Stomach (tissue), 8 donors: ENCODE measurements at regions not wholly inside any gene's neighbourhood (a gene's known extent, or its start where the extent isn't known, plus 50 kb on each side); places are given as distances from the start of the nearest gene placed in this dataset.

Source experiments
- DNase-seq, 2 donors: peaks; one replicate each; pipeline versions ENCODE4 v3.0.0 to v3.0.0-alpha.2; 2013 to 2019
- H3K27ac ChIP-seq, 5 donors: fragments of 200-600 bp in 4 of 5; sonication (generic) in 4 of 5; one replicate each; pipeline ENCODE4 v1.5.1; 2013 to 2019; ENCODE audit warnings: mild to moderate bottlenecking in 1 of 5, moderate library complexity in 1 of 5
- H3K27me3 ChIP-seq, 3 donors: fragments of 200-600 bp; sonication (generic); one replicate each; pipeline ENCODE4 v1.5.1; 2017 to 2019; ENCODE audit warnings: mixed run types in 1 of 3
- H3K36me3 ChIP-seq, 4 donors: fragments of 200-600 bp; sonication (generic); 1 replicate in 3 of 4; 2 replicates in 1 of 4; pipeline ENCODE4 v1.5.1; 2016 to 2019
- H3K4me1 ChIP-seq, 4 donors: fragments of 200-600 bp; sonication (generic); one replicate each; pipeline ENCODE4 v1.5.1; 2016 to 2019
- H3K4me3 ChIP-seq, 4 donors: fragments of 200-600 bp; sonication (generic) in 3 of 4; one replicate each; pipeline ENCODE4 v1.5.1; 2016 to 2019; ENCODE audit warnings: mild to moderate bottlenecking in 1 of 4
- H3K9me3 ChIP-seq, 4 donors: fragments of 200-600 bp; sonication (generic); one replicate each; pipeline ENCODE4 v1.5.1; 2016 to 2019
- CTCF ChIP-seq, 7 experiments: fragments of 450-650 bp in 4 of 7; fragments of 200-600 bp in 3 of 7; sonication (generic) in 3 of 7; IDR thresholded peaks; one replicate each; pipeline ENCODE4 v1.5.1; 2016 to 2019; ENCODE audit warnings: antibody characterized with exemption in 7 of 7, control low read depth in 2 of 7, mild to moderate bottlenecking in 1 of 7
- EP300 ChIP-seq: sonication (generic); formaldehyde crosslinking; IDR thresholded peaks from one replicate; pipeline ENCODE4 v1.6.1; 2017; ENCODE audit warnings: antibody characterized with exemption
- POLR2A ChIP-seq, 4 donors: fragments of 450-650 bp; IDR thresholded peaks; one replicate each; pipeline ENCODE4 v1.6.1; 2016; ENCODE audit warnings: antibody characterized with exemption in 4 of 4, control low read depth in 2 of 4, mild to moderate bottlenecking in 1 of 4, moderate library complexity in 1 of 4
- POLR2AphosphoS5 ChIP-seq, 3 donors: sonication (generic); formaldehyde crosslinking; IDR thresholded peaks; one replicate each; pipeline ENCODE4 v1.6.1; 2016; ENCODE audit warnings: antibody characterized with exemption in 3 of 3
- WGBS, 5 donors: extraction: QIAGEN DNeasy Blood & Tissue Kit in 3 of 5; methylation state at CpG; one replicate each; pipeline versions ENCODE4 v1.1.5 to v1.1.7; 2013 to 2018; 5-methylcytosine and 5-hydroxymethylcytosine counted together
- intact Hi-C: fragments of 100-400 bp; cut with DNase I; formaldehyde crosslinking; loops from one replicate; pipeline ENCODE4 v1.15.1; 2023; ENCODE audit warnings: low total_unique reads
- donor health status: healthy with polysubstance abuse.
- donor health status: Bipolar disorder and iron deficiency.
- donor health status: healthy.

DNA sequence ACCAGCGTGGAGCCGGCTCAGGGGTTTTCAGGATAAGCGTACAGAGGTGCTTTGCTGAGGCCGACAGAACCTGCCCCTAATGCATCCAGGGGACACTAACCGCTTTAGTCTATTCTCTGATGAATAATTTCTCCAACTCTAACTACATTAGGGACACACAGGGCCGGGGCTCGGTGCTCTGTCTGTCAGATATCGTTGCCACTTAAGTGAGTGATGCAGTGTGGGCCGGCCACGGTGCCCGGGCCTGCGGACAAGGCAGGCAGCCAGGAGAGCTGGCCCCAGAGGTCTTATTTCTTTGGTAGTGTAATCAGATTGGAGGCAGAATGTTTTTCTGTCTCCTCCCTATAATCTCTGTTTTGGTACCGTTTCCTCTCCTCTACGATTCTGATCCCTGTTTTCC, 62.7 kb downstream of the ADRA2A start:
- Histone ChIP-seq H3K36me3 (no peaks in the 10 kb centered on the region), H3K4me3 (no peak overlapping the region), H3K9me3 (no peaks in the 10 kb centered on the region), H3K27ac (no peak overlapping the region), H3K27me3 (peaks cover 0 to 14% (median 0%) of the 10 kb centered on the region in 3 donors), H3K4me1 (peaks cover 0 to 16% (median 0%) of the 10 kb centered on the region in 4 donors)
- WGBS, 5 donors, result 71 to 89% (median 75%) methylated on average over 14 of the region's 14 CpGs
- intact Hi-C loops, result no loop called here
- no peak for DNase-seq
- TF ChIP-seq POLR2AphosphoS5 (IDR thresholded peaks at IDR 0.05) (no peak), CTCF (IDR thresholded peaks at IDR 0.05) (no peak), POLR2A (IDR thresholded peaks at IDR 0.05) (no peak), EP300 (no peak)

GRCh38 chr10:111142092-111142768, 65.4 kb downstream of the ADRA2A start:
- no peak overlapping the region for H3K4me3 ChIP-seq
- TF ChIP-seq POLR2A (IDR thresholded peaks at IDR 0.05) (no peak), EP300 (no peak), POLR2AphosphoS5 (IDR thresholded peaks at IDR 0.05) (no peak), CTCF (IDR thresholded peaks at IDR 0.05) (no peak)
- no peaks in the 10 kb centered on the region for H3K36me3 ChIP-seq
- 76 to 86% (median 82%) methylated on average over 9 of the region's 9 CpGs for WGBS, 5 donors
- no peak overlapping the region for H3K27ac ChIP-seq
- H3K4me1 ChIP-seq, result peaks cover 0 to 7% (median 0%) of the 10 kb centered on the region in 4 donors
- no peak for DNase-seq
- no peaks in the 10 kb centered on the region for H3K9me3 ChIP-seq
- peaks cover 0 to 14% (median 0%) of the 10 kb centered on the region in 3 donors for H3K27me3 ChIP-seq
- intact Hi-C loops, result no loop called here

DNA sequence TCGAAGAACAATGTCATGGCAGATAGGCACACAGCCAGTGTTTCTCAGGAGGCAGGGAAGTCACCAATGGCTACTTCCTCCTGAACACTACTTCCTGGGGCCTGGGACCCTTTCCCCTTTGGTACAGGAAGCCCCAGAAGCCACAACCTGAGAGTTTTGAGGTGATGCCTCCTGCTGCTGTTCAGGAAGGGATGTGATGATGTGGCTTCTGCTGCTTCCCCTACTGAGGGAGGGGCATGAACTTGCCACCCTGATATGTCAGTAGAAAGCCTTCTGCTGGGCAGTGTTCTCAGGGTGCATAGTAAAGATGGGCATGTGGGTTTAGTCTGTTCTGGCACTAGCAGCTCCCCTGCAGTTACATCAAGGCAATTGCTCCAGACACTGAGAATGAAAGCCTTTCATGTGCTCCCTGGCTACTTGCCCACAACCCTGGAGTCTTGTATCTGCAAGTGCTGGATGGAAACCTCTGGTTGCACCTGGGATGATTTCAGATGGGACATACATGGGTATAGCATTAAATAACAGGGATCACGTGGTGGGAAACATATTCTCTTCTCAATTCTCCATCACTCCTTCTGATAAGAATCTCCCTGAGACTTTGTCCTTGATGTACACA, 69.3 kb downstream of the ADRA2A start:
- peaks cover 0 to 3% (median 0%) of the 10 kb centered on the region in 3 donors for H3K27me3 ChIP-seq
- no peak overlapping the region for H3K4me3 ChIP-seq
- no peaks in the 10 kb centered on the region for H3K4me1 ChIP-seq
- TF ChIP-seq CTCF (IDR thresholded peaks at IDR 0.05), result no peak
- TF ChIP-seq EP300, result no peak
- TF ChIP-seq POLR2A (IDR thresholded peaks at IDR 0.05), result no peak
- no peak for TF ChIP-seq POLR2AphosphoS5 (IDR thresholded peaks at IDR 0.05)
- H3K36me3 ChIP-seq, result no peaks in the 10 kb centered on the region
- no peak overlapping the region for H3K27ac ChIP-seq
- intact Hi-C loops, result no loop called here
- no peaks in the 10 kb centered on the region for H3K9me3 ChIP-seq
- WGBS, 5 donors, result 38 to 56% (median 47%) methylated on average over 2 of the region's 2 CpGs
- DNase-seq, result peak in 1 of 2 donors; percentile 27

GRCh38 chr10:111148025-111148424, 71.2 kb downstream of the ADRA2A start:
- Histone ChIP-seq H3K4me1 (no peaks in the 10 kb centered on the region), H3K36me3 (no peaks in the 10 kb centered on the region), H3K27me3 (no peaks in the 10 kb centered on the region), H3K9me3 (no peaks in the 10 kb centered on the region), H3K27ac (no peak overlapping the region), H3K4me3 (no peak overlapping the region)
- intact Hi-C loops, result no loop called here
- 47 to 57% (median 53%) methylated on average over 6 of the region's 6 CpGs for WGBS, 5 donors
- DNase-seq, result no peak
- TF ChIP-seq POLR2AphosphoS5 (IDR thresholded peaks at IDR 0.05), result no peak
- no peak for TF ChIP-seq POLR2A (IDR thresholded peaks at IDR 0.05)
- no peak for TF ChIP-seq CTCF (IDR thresholded peaks at IDR 0.05)
- TF ChIP-seq EP300, result no peak
